ENCODE measurements at regions not wholly inside any gene's neighbourhood (a gene's known extent, or its start where the extent isn't known, plus 50 kb on each side); places are given as distances from the start of the nearest gene placed in this dataset.
"Not testable (repeated sequence)": the region's sequence is repeated elsewhere in the genome, so short reads cannot be mapped to it uniquely, and the experiment has no call there.

- no peak for DNase-seq
Observed at GRCh38 chr20:63145156-63145555, 70.8 kb downstream of the YTHDF1 start.

GRCh38 chr20:63142933-63143332 lies 73.0 kb downstream of the YTHDF1 start:
- no peak for DNase-seq

GRCh38 chr20:63141531-63141930 lies 74.4 kb downstream of the YTHDF1 start:
- DNase-seq, result no peak

- no peak for DNase-seq
Observed at GRCh38 chr20:63140514-63141433, 75.2 kb downstream of the YTHDF1 start.

- no peak for DNase-seq
Observed at GRCh38 chr20:63139837-63140236, 76.1 kb downstream of the YTHDF1 start.

- no peak for DNase-seq
Observed at GRCh38 chr20:63139356-63139755, 76.6 kb downstream of the YTHDF1 start.

- no peak for DNase-seq
Observed at GRCh38 chr20:63138855-63139341, 77.0 kb downstream of the YTHDF1 start.

GRCh38 chr20:63137851-63138415 lies 78.0 kb downstream of the YTHDF1 start:
- no peak for DNase-seq

- no peak for DNase-seq
Observed at GRCh38 chr20:63136296-63136695, 79.6 kb downstream of the YTHDF1 start.

GRCh38 chr20:63135411-63135810 lies 80.5 kb downstream of the YTHDF1 start:
- no peak for DNase-seq

- not testable (repeated sequence) for DNase-seq
Observed at GRCh38 chr20:63134711-63135361, 81.1 kb downstream of the YTHDF1 start.

- no peak for DNase-seq
Observed at GRCh38 chr20:63134201-63134612, 81.7 kb downstream of the YTHDF1 start.

GRCh38 chr20:63133481-63134091 lies 82.3 kb downstream of the YTHDF1 start:
- DNase-seq, result peak; percentile 1

- DNase-seq, result no peak
Observed at GRCh38 chr20:63132715-63133471, 83.0 kb downstream of the YTHDF1 start.

GRCh38 chr20:63132131-63132714 lies 83.7 kb downstream of the YTHDF1 start:
- DNase-seq, result no peak

- DNase-seq, result no peak
Observed at GRCh38 chr20:63130658-63131577, 85.0 kb downstream of the YTHDF1 start.

- no peak for DNase-seq
Observed at GRCh38 chr20:63129991-63130657, 85.8 kb downstream of the YTHDF1 start.

- no peak for DNase-seq
Observed at GRCh38 chr20:63129376-63129965, 86.5 kb downstream of the YTHDF1 start.

- DNase-seq, result no peak
Observed at GRCh38 chr20:63128956-63129355, 87.0 kb downstream of the YTHDF1 start.

- no peak for DNase-seq
Observed at GRCh38 chr20:63128367-63128766, 87.6 kb downstream of the YTHDF1 start.
